Type B pancreatic cell (in vitro differentiated cells): ENCODE measurements at regions not wholly inside any gene's neighbourhood (a gene's known extent, or its start where the extent isn't known, plus 50 kb on each side); places are given as distances from the start of the nearest gene placed in this dataset.

ENCODE experiments used
- DNase-seq: peaks from one replicate; pipeline ENCODE4 v3.0.0; 2021; ENCODE audit warnings: mixed read lengths; ENCODE audit not compliant: unreplicated experiment; ENCODE audit errors: extremely low spot score
- H3K27ac Mint-ChIP-seq: 2 replicates; pipeline ENCODE4 v1.8.0; 2021; ENCODE audit warnings: mild to moderate bottlenecking, mixed read lengths
- H3K27me3 Mint-ChIP-seq: 2 replicates; pipeline ENCODE4 v1.8.0; 2021; ENCODE audit warnings: mixed read lengths
- H3K36me3 Mint-ChIP-seq: 2 replicates; pipeline ENCODE4 v1.8.0; 2021; ENCODE audit warnings: mixed read lengths
- H3K4me1 Mint-ChIP-seq: one replicate; pipeline ENCODE4 v1.8.0; 2021; ENCODE audit warnings: mixed read lengths; ENCODE audit not compliant: unreplicated experiment
- H3K4me3 Mint-ChIP-seq: 2 replicates; pipeline ENCODE4 v1.8.0; 2021; ENCODE audit warnings: mild to moderate bottlenecking, mixed read lengths
- H3K9me3 Mint-ChIP-seq: 2 replicates; pipeline ENCODE4 v1.8.0; 2021; ENCODE audit warnings: mixed read lengths
- CTCF ChIP-seq: fragments of 200-600 bp; sonication (generic); conservative IDR thresholded peaks from 2 replicates; pipeline ENCODE4 v1.5.0; 2021; ENCODE audit warnings: antibody characterized with exemption, mild to moderate bottlenecking

DNA sequence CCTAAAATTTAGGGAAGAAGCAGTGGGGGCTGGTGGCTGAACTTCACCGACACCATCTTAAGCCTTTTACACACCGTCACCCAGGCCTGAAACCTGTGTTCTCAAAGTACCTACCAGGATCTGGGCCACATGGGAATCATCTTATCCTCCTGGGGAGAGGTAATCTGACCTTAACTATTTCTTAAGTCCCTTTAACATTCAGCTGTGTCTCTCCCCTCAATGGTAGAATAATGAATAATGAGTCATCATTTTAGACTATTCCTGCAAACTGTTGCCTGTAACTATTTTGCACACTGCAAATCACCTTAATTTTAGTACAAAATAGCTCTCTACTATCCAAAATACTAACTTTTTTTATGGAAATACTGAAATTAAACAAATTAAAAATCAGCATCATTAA lies 149.4 kb upstream of the KLF7 start:
- no peak for DNase-seq
- no peaks in the 10 kb centered on the region for H3K36me3 Mint-ChIP-seq
- peaks cover 8% of the 10 kb centered on the region for H3K4me1 Mint-ChIP-seq
- no peak for TF ChIP-seq CTCF
- H3K27me3 Mint-ChIP-seq = no peaks in the 10 kb centered on the region
- H3K4me3 Mint-ChIP-seq = no peak overlapping the region
- H3K27ac Mint-ChIP-seq = no peak overlapping the region
- no peaks in the 10 kb centered on the region for H3K9me3 Mint-ChIP-seq

GRCh38 chr2:207316484-207316883 lies 150.7 kb upstream of the KLF7 start:
- Mint-ChIP-seq H3K4me1 (peaks cover 8% of the 10 kb centered on the region), H3K9me3 (no peaks in the 10 kb centered on the region), H3K4me3 (no peak overlapping the region), H3K36me3 (no peaks in the 10 kb centered on the region), H3K27me3 (no peaks in the 10 kb centered on the region), H3K27ac (no peak overlapping the region)
- DNase-seq = no peak
- TF ChIP-seq CTCF = no peak

- Mint-ChIP-seq H3K4me1 (peaks cover 6% of the 10 kb centered on the region), H3K9me3 (no peaks in the 10 kb centered on the region), H3K4me3 (no peak overlapping the region), H3K36me3 (no peaks in the 10 kb centered on the region), H3K27ac (no peak overlapping the region), H3K27me3 (no peaks in the 10 kb centered on the region)
- no peak for TF ChIP-seq CTCF
- DNase-seq = no peak
Observed at GRCh38 chr2:207316906-207317305, 151.2 kb upstream of the KLF7 start.

DNA sequence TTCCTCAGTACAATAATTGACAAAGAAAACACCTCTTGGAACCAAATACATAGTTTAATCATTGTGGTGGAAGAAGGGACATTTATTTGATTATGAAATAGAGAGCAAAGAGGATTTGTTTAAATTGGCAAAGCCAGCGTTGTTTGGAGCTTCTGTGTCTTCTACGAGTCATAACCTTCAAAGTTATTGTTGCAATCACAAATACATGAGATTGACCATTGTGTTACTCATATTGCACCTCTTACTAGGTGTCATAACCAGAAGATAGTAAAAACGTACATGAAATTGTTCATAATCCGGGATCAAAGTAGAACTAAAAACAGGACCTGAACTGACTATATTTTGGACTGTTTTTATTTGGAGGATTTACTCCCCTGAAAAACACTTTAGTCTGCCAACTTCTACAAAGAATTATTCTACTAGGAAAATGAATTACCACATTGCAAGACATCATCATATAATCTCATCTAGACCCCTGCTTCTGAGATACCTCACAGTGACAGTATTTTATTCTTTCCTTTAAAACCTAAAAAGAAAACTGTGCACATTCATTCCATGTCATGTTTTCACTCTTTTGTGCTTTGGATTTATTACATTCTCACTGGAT lies 151.7 kb upstream of the KLF7 start:
- no peak for DNase-seq
- H3K9me3 Mint-ChIP-seq = no peaks in the 10 kb centered on the region
- H3K4me3 Mint-ChIP-seq = no peak overlapping the region
- no peak for TF ChIP-seq CTCF
- no peaks in the 10 kb centered on the region for H3K27me3 Mint-ChIP-seq
- no peaks in the 10 kb centered on the region for H3K36me3 Mint-ChIP-seq
- no peak overlapping the region for H3K27ac Mint-ChIP-seq
- peaks cover 5% of the 10 kb centered on the region for H3K4me1 Mint-ChIP-seq

- H3K27me3 Mint-ChIP-seq = no peaks in the 10 kb centered on the region
- no peaks in the 10 kb centered on the region for H3K36me3 Mint-ChIP-seq
- H3K4me3 Mint-ChIP-seq = no peak overlapping the region
- DNase-seq = no peak
- H3K9me3 Mint-ChIP-seq = no peaks in the 10 kb centered on the region
- TF ChIP-seq CTCF = no peak
- peaks cover 5% of the 10 kb centered on the region for H3K4me1 Mint-ChIP-seq
- H3K27ac Mint-ChIP-seq = no peak overlapping the region
Observed at GRCh38 chr2:207318181-207318628, 152.5 kb upstream of the KLF7 start.

DNA sequence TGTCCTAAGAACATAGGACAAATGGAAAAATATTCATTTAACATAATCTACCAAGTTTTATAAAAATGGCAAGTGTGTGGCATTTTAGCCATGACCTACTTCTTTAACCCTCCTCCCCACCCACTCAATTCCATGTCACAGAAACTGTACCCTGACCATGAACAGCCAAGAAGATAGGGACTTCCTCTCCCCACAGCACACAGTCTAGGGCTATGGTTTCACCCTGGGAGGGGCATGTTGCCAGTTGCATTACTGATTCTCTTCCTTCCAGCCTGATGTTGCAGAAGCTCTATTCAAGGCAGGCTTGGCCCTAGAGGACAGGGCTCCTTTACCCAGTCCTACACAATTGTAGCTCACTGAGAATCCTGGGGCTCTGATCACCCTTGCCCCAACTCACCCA lies 153.6 kb upstream of the KLF7 start:
- Mint-ChIP-seq H3K27me3 (no peaks in the 10 kb centered on the region), H3K9me3 (no peaks in the 10 kb centered on the region), H3K36me3 (no peaks in the 10 kb centered on the region), H3K4me3 (no peak overlapping the region), H3K27ac (no peak overlapping the region), H3K4me1 (no peaks in the 10 kb centered on the region)
- DNase-seq = no peak
- no peak for TF ChIP-seq CTCF
